ENCODE measurements at regions not wholly inside any gene's neighbourhood (a gene's known extent, or its start where the extent isn't known, plus 50 kb on each side); places are given as distances from the start of the nearest gene placed in this dataset.

- no peak for TF ChIP-seq TAF1 (IDR thresholded peaks at IDR 0.05; ENCODE audit: borderline replicate concordance, insufficient read depth, low read length)
- no peak for TF ChIP-seq POLR2AphosphoS5 (IDR thresholded peaks at IDR 0.05; ENCODE audit: low read depth, low read length)
- TF ChIP-seq REST (IDR thresholded peaks at IDR 0.05; ENCODE audit: insufficient read depth in 1 of 2, low read depth in 2 of 2, low read length in 2 of 2): no peak
- TF ChIP-seq SIN3A (IDR thresholded peaks at IDR 0.05; ENCODE audit: borderline replicate concordance, insufficient read depth, low read length): no peak
- TF ChIP-seq FOXP2 (optimal IDR thresholded peaks at IDR 0.05; ENCODE audit: borderline replicate concordance, extremely low read depth, extremely low read length, insufficient read depth): no peak
Observed at GRCh38 chr10:43801140-43801539, 152.5 kb upstream of the ZNF32 start.
